ENCODE measurements at regions not wholly inside any gene's neighbourhood (a gene's known extent, or its start where the extent isn't known, plus 50 kb on each side); places are given as distances from the start of the nearest gene placed in this dataset.

DNA sequence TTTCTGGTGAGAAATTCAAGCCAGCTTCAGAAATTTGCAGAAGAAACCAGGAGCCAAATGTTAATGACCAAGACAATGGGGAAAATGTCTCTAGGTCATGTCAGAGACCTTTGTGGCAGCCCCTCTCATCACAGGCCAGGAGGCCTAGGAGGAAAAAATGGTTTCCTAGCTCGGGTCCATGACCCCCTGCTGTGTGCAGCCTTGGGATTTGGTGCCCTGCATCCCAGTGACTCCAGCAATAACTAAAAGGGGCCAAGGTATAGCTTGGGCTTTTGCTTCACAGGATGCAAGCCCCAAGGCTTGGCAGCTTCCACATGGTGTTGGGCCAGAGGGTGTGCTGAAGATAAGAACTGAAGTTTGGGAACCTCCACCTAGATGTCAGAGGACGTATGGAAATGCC is 814.7 kb upstream of the SLIT2 start:
- Histone ChIP-seq H3K4me3 (replicated peaks; ENCODE audit: low read depth, low read length) (no peak overlapping the region), H3K27me3 (replicated peaks; ENCODE audit: control insufficient read depth, insufficient read depth, low read length) (no peaks in the 10 kb centered on the region), H3K36me3 (ENCODE audit: control insufficient read depth, insufficient read depth, low read length) (no peaks in the 10 kb centered on the region)
- TF ChIP-seq, protein P1, sequence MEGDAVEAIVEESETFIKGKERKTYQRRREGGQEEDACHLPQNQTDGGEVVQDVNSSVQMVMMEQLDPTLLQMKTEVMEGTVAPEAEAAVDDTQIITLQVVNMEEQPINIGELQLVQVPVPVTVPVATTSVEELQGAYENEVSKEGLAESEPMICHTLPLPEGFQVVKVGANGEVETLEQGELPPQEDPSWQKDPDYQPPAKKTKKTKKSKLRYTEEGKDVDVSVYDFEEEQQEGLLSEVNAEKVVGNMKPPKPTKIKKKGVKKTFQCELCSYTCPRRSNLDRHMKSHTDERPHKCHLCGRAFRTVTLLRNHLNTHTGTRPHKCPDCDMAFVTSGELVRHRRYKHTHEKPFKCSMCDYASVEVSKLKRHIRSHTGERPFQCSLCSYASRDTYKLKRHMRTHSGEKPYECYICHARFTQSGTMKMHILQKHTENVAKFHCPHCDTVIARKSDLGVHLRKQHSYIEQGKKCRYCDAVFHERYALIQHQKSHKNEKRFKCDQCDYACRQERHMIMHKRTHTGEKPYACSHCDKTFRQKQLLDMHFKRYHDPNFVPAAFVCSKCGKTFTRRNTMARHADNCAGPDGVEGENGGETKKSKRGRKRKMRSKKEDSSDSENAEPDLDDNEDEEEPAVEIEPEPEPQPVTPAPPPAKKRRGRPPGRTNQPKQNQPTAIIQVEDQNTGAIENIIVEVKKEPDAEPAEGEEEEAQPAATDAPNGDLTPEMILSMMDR (IDR thresholded peaks at IDR 0.05; ENCODE audit: insufficient read depth, low read length, poor library complexity, severe bottlenecking): no peak
- no peak for DNase-seq (ENCODE audit: extremely low read depth, insufficient read length)

DNA sequence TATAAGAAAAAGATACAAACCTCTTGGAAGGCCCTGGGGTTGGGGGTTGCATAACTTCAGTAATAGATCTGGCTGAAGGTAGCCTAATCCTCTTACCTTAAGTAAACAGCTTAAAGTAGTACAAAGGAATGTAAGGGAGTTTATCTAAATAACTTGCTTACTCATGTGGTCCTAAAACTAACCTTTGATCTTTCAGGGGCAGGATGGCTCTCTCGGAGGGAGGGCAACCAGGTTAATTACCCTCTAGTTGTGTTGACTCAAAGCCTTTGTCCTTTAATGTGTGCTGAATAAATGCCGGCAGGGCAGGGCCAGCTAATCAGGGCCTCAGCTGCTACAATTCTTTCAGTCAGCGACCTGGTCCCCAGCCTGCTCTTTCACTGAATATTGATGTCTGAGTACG is 822.0 kb upstream of the SLIT2 start:
- Histone ChIP-seq H3K36me3 (ENCODE audit: control insufficient read depth, insufficient read depth, low read length) (no peaks in the 10 kb centered on the region), H3K27me3 (replicated peaks; ENCODE audit: control insufficient read depth, insufficient read depth, low read length) (no peaks in the 10 kb centered on the region), H3K4me3 (replicated peaks; ENCODE audit: low read depth, low read length) (no peak overlapping the region)
- DNase-seq (ENCODE audit: extremely low read depth, insufficient read length): no peak
- TF ChIP-seq, protein P1 (IDR thresholded peaks at IDR 0.05; ENCODE audit: insufficient read depth, low read length, poor library complexity, severe bottlenecking): no peak

DNA sequence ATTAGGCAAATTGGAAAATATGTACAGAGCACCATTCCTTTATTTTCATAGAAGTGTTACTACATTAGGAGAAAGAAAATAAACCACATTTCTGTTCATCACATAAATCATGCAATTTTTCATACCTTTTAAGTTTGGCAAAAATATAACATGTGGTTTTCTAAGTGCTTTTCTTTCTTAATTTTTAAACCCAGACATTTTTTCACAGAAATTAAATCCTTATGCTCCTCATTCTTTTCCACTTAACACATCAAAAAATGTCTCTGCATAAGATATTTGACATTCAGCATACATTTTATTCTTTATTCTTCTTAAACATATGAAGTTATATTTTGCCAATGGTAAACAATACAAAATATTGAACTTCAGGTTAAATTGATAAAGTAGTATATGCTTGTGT is 826.6 kb upstream of the SLIT2 start:
- TF ChIP-seq, protein P1 (IDR thresholded peaks at IDR 0.05; ENCODE audit: insufficient read depth, low read length, poor library complexity, severe bottlenecking): no peak
- Histone ChIP-seq H3K4me3 (replicated peaks; ENCODE audit: low read depth, low read length) (no peak overlapping the region), H3K36me3 (ENCODE audit: control insufficient read depth, insufficient read depth, low read length) (no peaks in the 10 kb centered on the region), H3K27me3 (replicated peaks; ENCODE audit: control insufficient read depth, insufficient read depth, low read length) (no peaks in the 10 kb centered on the region)
- no peak for DNase-seq (ENCODE audit: extremely low read depth, insufficient read length)

DNA sequence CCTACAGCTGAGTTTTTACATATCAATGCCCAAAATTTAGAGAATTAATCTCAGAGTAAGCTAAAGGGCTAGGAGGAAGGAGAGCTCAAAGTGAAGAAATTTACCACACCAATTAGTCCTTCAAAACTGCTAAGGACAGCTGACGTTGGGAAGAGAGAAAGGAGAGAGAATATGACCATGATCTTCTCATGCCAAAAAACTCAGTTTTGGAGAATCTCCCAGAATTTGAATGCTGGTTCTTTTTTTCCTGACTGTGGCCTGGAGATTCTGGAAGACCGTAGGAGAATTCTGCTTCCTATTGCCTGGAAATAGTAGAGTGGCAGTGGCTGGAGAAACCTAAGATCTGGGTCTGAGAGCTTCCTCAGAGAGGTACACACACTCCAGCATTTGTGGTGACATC is 834.4 kb upstream of the SLIT2 start:
- Histone ChIP-seq H3K27me3 (replicated peaks; ENCODE audit: control insufficient read depth, insufficient read depth, low read length) (no peaks in the 10 kb centered on the region), H3K36me3 (ENCODE audit: control insufficient read depth, insufficient read depth, low read length) (no peaks in the 10 kb centered on the region), H3K4me3 (replicated peaks; ENCODE audit: low read depth, low read length) (no peak overlapping the region)
- TF ChIP-seq, protein P1 (IDR thresholded peaks at IDR 0.05; ENCODE audit: insufficient read depth, low read length, poor library complexity, severe bottlenecking): no peak
- no peak for DNase-seq (ENCODE audit: extremely low read depth, insufficient read length)

DNA sequence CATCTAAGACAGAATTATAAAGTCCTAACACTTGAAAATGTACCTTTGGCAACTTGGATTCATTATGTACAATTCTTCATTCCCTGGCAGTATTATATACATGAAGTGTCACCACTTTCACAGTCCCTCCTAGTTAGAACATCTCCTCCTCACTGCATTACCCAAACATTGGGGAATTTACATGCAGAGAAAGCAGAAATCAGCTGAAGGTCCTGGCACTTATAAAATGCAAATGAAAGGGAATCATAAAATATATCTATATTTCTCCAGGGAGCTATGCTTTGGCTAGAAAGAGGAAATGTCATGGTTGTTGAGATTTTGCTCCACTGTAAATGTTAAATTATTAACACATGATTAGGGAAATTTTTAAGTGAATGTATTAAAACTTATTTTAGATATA is 835.6 kb upstream of the SLIT2 start:
- H3K27me3 ChIP-seq (replicated peaks; ENCODE audit: control insufficient read depth, insufficient read depth, low read length): no peaks in the 10 kb centered on the region
- DNase-seq (ENCODE audit: extremely low read depth, insufficient read length): no peak
- no peak overlapping the region for H3K4me3 ChIP-seq (replicated peaks; ENCODE audit: low read depth, low read length)
- H3K36me3 ChIP-seq (ENCODE audit: control insufficient read depth, insufficient read depth, low read length): no peaks in the 10 kb centered on the region
- TF ChIP-seq, protein P1 (IDR thresholded peaks at IDR 0.05; ENCODE audit: insufficient read depth, low read length, poor library complexity, severe bottlenecking): no peak

DNA sequence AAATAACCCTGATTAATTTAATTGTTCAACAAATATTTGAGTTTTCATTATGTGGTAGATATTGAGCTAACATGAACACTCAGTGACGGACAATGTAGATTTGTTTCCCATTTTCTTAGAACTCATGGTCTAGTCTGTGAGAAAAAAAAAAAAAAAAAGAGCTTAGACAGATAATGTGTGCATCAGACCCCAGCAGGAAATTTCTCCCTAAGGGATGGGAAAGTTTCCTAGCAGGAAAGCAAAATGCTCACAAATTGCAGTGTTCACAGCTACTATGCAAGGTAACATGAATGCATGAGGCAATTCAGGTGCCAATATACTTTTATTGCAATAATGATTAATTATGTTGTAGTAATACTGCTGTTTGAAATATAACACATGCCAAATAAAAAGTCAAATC is 843.2 kb upstream of the SLIT2 start:
- no peak for DNase-seq (ENCODE audit: extremely low read depth, insufficient read length)
- Histone ChIP-seq H3K36me3 (ENCODE audit: control insufficient read depth, insufficient read depth, low read length) (no peaks in the 10 kb centered on the region), H3K4me3 (replicated peaks; ENCODE audit: low read depth, low read length) (no peak overlapping the region), H3K27me3 (replicated peaks; ENCODE audit: control insufficient read depth, insufficient read depth, low read length) (no peaks in the 10 kb centered on the region)
- TF ChIP-seq, protein P1 (IDR thresholded peaks at IDR 0.05; ENCODE audit: insufficient read depth, low read length, poor library complexity, severe bottlenecking): no peak

Measured in GM06990 (cell line).